ENCODE measurements at regions not wholly inside any gene's neighbourhood (a gene's known extent, or its start where the extent isn't known, plus 50 kb on each side); places are given as distances from the start of the nearest gene placed in this dataset.

DNA sequence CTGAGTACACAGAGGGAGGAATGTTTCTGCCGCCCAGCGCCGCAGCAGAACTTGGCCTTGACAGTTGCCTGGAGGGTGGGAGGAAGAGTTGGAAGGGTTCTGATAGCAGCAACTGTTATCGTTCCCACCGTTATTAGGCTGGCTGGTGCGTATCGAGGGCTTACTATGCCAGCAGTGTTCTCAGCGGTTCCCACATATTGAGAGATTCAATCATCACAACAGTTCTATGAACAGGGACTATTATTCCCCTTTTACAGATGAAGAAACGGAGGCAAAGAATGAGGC, 380.1 kb upstream of the SULF2 start:
- DNase-seq = no peak

DNA sequence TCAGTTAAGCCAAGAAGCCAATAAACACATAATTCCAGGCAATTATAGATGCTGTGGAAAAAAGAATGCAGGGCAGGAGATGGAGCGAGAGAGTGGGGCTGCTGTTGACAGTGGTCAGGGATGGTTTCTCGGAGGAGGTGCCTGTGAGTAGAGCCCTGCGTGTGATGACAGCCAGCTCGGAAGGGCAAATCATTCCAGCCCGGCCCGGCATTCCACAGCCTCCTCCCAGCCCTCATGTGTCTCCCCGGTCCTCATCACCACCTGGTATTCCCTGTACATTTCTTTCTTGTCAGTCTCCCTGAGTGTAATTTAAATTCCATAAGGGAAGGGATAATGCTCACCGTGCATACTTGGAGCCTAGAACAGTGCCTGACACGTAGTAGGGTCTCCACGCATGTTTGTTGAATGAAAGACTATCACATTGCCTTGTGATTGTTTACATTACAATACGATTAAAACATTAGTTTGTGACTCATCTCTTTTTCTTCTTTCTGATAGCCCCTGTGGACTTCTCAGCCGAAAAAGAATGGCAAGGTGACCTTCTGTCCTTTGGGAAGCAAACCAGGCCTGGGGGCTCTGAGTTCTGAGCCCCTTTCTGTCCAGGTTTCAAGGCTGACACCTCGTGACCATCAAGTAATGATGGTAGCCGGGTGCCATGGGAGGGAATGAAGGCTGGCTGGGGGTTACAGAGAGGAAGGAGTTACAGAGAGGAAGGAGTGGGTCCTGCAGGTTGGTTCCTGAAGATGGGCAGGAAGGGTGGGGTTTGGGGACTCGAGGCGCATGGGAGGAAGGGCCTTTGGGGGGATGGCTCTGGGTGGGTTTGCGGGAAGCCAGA, 379.5 kb upstream of the SULF2 start:
- no peak for DNase-seq

DNA sequence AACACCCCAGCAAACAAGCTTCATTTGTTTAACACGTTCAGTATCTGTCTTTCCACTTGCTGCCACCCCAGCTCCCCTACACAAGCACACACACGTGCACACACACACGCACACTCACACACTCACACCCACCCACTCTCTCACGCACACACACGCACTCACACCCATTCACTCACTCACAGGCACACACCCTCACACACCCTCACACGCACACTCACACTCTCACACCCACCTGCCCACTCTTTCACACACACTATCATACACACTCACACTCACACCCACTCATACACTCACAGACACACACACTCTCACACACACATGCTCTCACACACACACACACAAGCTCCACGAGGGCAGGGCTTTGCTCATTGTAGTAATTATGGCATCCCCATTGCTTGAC, 378.8 kb upstream of the SULF2 start:
- DNase-seq = no peak

DNA sequence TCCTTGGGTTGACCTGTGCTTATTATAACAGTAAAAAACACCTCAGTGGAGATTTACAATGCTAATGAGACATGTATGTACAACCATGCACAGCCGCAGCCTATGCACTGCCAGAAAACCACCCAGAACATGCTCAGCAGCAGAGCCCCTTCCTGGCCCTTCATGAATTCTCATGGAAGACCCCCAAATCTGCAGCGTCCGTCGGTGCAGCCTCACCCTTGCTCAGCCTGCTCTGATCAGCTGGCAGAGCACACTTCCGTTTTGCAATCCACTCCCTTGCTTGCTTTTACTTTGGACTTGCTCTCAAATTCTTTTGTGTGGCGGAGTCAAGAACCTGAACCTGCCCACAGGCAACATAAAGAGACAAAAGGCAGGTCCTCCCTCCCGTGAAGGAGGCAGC, 378.2 kb upstream of the SULF2 start:
- no peak for DNase-seq

DNA sequence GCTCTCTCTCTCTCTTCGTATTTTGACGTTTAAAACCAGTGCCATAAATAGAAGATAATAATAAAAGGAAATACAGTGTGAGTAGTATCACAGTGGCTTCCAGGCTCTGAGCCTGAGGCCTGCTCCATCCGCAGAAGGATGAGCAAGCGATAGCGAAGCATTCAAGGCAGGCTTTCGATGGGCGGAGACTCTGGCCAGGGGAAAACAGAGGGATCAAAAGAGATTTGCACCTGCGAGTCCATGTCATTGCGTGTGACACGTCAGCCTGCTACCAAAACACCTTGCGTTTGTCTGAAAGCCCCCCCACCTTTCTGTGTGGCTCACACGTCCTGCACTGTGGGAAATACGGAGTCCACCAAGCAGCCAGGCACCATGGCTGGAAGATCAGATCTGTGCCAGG, 377.3 kb upstream of the SULF2 start:
- no peak for DNase-seq

DNA sequence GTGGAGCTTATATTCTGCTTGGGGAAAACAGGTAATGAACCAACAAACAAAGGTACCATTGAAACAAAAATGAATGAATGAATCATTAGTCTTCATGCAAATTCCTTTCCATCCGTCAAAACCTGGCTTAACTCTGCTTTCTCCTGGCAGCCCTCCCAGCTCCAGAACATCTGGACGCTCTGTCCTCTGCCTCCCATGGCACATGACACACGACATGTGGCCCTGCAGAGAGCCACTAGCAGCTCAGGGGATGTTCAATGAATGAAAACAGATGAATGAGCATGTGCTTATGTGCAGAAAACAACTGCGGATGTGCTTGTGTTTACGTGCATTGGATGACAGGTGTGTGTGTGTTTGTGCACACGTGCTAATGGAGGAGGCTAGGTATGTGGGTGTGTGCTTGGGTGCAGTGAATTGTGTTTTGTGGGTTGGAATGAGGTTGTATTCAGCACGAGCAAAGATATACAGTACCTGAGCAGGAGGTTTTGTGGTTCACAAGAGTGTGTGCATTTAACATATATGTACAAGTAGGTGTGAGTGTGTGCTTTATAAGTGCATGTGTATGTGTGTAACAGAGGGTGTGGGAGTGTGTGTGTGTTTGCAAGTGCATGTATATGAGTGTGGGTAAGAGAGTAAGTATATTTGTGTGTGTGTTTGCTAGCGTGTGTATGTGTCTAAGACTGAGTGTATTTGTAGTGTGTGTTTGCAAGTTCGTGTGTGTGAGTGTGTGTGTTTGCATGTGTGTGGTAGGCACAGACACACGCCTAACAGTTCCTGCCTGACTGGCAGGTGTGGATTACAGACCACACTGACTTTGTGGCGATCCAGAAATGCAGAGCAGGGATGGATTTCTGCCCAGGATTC, 374.1 kb upstream of the SULF2 start:
- no peak for DNase-seq

DNA sequence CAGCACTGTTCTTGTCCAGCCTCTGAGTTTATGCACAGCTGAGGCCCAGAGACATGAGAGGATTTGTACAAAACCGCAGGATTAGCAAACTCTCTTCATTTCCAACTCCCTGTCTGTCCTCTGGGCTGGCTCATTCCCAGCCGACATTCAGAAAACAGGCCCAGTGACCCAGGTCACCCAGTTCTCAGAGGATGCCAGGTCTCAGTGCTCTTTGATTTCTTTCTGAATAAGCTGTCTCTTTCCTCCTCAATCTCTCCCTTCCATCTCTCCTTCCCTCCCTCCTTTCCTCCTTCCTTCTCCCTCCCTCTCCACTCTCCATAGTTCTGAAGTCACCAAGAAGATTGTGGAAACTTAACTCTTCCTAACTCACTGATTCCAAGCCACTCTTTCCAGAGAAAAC, 372.7 kb upstream of the SULF2 start:
- no peak for DNase-seq

DNA sequence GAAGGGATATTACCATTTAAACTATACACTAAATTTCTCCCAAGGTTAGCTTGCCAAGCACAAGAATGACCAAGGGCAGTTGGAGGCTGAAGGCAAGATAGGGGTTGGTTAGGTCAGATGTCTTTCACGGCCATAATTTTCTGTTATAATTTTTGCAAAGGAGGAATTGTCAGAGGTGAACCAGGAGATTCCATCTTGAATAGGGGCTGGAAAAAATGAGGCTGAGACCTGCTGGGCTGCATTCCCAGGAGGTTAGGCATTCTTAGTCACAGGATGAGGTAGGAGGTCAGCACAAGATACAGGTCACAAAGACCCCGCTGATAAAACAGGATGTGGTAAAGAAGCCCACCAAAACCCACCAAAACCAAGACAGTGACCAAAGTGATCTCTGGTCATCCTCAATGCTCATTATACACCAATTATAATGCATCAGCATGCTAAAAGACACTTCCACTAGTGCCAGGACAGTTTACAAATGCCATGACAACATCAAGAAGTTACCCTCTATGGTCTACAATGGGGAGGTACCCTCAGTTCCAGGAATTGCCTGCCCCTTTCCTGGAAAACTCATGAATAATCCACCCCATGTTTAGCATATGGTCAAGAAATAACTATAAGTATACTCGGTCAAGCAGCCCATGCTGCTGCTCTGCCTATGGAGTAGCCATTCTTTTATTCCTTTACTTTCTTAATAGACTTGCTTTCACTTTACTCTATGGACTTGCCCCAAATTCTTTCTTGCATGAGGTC, 371.8 kb upstream of the SULF2 start:
- no peak for DNase-seq

DNA sequence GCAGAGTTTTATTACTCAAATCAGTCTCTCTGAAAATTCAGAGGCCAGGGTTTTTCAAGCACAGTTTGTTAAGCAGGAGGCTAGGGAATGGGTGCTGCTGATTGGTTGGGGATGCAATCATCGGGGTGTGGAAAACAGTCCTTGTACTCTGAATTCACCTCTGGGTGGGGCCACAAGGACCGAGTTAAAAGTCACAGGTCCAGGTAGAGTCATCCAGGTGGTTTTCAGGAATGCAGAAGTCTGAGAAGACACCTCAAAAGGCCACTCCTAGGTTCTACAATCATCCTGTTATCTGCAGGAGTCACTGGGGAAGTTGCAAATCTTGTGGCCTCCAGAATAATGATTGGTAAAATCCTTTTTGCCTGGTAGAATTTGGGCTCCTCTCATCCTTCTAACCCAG, 371.2 kb upstream of the SULF2 start:
- DNase-seq = no peak

DNA sequence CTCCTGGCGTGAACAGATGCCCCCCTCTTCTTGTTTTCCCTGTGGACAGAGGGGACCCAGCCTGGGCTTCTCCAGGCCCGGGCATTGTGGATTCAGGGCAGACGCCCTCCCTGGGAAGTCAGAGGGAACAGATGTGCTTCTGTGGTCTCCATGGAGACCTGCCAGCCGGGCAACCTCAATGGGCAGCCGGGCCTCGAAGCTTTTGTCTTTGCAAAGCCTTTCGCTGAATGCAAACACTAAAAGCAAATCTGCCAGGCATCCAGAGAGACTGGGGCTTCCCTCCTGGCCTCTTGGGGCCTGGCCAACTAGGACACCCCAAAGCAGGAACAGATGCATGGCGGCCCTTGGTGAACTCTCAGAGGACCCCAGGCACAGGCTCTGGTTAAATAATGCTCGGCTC, 370.0 kb upstream of the SULF2 start:
- DNase-seq = peak; percentile 91

DNA sequence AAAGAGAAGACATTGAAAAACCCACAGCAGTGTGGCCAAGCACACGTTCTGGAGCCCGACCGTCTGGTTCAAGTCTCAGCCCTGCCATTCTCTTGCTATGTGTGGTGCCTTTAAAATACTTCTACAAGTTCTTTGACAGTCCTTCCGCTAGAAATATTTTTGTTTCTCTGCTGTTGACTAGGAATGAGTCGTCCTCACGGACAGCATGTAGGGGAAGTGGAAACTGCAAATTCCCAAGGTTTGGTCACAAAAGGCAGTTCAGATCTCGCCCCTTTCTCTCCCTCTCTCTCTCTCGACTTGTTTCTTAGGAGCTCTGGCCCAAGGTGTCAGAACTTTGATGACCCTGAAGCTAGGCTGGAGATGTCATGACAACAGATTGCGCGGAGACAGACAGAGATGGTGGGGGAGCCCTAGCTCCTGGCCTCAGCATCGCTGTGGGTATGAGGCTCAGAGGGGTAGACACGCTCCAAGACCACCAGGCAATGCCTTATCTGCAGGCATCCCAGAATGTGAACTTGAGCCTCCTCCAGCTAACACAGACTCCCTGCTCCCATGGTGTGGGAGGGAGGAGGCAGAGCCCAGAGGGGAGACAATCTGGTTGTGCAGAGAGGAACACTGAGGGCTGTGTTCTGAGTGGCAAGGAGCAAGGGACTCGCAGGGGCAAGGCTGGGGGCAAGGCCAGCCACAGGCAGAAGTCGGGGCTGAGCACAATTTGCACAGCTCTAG, 368.9 kb upstream of the SULF2 start:
- no peak for DNase-seq

DNA sequence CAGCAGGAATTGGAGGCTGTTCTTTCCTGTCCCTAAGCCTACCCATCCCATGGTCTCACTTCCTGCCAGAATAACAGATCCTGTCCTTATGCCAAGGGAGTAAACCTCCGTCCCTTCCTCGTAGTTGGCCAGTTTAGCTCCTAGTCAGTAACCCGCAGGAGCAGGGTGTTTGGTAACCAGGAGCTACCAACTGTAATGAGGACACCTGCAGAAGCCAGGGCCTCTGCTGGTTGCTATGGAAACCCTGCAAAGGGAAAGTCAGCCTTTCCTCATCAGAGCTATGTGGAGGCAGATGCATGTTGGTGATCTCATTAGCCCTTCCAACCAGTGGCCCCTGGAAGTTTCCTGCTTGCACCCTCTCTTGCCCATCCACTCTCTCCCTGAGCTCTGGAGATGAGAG, 368.2 kb upstream of the SULF2 start:
- DNase-seq = peak; percentile 92

DNA sequence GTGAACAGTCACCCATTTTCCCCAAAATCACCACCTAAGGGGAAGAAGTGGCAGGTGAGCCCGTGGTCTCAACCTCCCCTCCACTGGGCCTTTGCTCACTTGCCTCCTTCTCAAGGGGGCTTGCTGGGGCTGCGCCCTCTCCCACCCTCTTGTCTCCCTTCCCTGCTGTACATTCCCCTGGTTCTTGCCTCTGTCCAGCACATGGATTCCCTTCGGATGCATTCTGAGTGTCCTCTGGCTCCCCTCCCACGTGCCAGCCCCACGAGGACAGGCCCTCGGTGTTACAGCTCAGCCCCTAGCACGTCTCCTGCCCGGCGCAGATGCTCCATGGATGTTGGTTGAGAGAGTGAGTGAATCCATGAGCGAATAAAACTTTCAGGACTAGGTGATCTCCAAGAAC, 367.8 kb upstream of the SULF2 start:
- DNase-seq = no peak

DNA sequence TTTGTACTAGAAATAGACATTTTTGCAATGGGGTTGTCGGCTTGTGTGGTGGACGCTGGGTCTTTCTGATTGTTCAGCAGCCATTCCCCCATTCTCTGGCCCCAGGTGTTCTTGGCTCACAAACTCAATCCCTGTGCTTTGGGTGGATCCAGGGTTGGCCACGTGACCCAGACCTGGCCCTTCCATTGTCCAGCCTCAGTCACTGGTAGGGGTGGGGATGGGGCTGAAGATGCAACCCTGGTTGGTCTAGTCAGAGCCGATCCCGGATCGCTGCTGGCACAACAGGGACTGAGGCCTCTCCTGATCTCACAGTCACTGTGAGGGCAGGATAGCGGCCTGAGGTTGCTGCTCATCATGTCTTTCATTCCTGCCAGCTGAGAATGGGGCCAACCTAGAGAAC, 365.3 kb upstream of the SULF2 start:
- DNase-seq = no peak

DNA sequence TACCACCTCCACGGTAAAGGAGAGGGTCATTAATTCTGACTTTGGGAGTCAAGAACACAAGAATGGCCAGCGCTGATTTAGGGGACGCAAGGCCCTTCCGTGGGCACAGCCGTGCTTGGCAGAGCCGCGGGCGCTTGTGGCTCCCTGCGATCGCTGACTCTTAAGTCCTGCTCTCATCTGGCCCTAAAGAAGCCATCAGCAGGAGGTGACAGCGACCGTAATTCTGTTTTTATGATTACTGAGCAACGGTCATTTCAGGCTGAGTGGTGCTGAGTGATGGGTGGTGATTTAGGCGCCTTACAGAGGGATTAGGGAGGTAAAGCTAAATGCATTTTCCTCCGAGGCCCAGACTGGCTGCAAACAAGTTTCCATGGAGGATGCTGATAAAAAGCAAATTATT, 364.6 kb upstream of the SULF2 start:
- peak; percentile 51 for DNase-seq

DNA sequence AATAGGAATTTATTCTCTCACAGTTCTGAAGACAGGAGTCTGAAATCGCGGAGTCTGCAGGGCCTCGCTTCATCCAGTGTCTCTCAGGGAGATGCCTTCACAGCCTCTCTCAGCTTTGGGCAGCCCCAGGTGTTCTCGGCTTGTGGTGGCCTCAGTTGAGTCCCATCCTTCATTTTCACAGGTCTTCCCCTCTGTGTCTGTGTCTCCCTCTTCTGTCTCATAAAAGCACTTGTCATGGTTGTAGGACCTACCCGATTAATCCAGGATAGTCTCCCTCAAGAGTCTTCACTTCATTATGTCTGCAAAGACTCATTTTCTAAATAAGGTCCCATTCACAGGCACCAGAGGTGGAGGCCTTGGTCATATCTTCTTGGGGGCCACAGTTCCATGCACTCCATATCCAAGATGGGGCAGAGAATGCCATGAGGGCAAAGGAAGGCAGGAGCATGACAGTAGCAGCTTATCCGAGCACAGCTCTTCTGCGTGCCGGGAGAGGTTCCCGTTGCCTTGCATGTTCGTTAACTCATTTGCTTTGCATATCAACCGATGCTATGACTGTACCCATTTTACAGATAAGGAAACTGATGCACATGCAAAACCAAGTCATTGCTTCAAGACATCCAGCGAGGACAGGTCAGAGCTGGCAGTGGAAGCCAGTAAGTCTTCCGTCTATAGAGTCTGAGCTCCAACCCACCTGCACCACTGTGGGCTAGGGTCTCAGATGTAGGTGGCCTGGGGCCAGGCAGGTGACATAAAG, 363.8 kb upstream of the SULF2 start:
- DNase-seq = no peak

DNA sequence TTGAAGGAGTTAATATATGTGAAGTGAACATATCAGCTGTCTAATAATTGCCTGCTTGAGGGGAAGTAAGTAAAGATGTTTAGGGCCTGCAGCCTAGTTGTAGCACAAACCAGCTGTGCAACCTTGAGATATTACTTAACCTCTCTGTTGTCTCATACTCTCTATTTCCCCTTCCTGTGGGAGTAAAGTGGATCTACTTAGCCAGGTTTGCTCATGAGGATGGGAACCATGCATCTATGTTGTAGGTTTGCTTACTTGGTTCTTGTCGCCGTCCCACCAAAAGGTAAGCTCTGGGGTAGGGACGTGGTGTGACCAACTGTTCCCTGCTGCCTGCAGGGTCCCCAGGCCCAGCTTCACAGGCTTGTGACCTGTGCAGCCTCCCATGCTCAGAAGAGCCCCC, 362.7 kb upstream of the SULF2 start:
- DNase-seq = no peak

DNA sequence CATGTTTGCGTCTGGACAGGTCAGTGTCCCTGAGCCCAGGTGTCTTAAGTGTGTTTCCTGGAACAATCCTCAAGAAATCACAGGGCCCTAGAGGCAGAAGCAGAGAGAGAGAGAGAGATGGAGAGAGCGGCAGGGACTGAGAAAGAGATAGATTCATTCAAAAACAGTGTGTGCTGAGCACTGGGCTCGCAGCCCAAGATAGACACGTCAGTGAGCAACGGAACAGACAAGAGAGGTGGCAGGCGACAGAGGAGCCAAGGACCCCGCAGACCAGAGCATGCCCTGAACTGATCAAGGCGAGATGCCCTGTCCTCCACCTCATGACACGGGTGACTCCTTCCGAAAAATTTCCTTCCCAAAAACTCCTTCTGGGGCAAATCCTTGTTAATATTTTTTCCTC, 362.0 kb upstream of the SULF2 start:
- no peak for DNase-seq

DNA sequence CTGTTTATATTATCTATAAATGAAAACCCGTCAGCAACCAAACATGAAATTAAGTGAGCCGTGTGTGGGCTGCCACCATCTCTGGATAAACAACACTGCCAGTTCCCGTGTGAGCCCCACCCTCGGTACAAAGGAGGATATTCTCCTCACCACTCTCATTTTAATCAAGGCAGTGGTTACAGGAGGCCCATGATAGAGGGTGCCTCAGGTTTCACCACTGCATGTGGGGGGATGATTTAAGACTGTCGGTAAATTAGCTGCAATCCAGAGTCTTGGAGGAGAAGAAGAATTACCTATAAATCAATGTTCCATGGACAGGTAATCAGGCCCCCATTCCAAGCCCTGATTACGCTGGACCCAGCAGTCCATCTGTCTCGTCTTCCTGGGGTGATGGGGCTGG, 361.6 kb upstream of the SULF2 start:
- no peak for DNase-seq

DNA sequence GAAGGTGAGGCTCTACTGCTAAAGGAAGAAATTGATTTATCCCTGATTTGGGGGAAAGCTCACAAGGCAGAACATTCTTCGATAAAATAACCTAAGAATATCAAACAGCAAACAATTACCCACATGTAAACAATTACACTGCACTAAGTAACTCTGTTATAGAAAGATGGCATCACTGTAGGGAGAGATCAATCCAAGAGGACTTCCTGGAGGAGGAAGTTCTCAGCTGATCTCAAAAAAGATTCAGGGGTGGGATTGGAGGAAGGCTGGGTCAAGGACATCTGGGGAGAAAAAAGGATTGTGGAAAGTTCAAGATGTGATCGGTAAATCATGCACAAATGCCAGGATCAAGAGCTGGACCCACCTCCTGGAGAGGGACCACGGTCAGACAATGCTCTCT, 361.0 kb upstream of the SULF2 start:
- DNase-seq = no peak

DNA sequence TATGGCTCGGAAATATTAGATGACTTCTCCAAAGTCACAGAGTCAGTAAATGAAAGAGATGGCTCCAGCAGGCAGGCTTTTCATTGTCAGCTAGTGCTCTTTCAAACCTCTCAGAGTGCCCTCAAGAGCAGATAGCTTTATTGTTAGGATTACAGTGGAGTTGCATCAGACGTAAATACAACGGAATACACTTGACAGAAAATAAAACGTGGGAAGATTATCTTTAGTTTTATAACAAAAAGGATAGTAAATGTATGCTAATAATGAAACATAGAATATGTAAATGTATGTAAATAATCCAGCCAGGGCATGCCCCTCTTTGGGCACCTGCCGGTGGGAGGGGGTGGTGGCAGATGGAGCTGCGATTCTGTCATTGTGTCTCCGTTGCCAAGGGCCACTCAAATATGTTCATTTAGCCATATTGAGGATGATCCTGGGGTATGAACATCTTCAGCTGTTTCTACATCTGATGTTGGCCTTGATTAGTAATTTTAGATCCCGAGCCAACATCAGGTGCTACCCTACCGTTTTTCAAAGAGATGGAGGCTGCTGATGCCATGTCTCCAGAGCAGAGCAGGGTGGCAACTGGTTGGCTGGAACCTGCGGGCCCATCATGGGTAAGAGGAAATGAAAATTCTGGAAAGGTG, 358.3 kb upstream of the SULF2 start:
- peak; percentile 66 for DNase-seq

DNA sequence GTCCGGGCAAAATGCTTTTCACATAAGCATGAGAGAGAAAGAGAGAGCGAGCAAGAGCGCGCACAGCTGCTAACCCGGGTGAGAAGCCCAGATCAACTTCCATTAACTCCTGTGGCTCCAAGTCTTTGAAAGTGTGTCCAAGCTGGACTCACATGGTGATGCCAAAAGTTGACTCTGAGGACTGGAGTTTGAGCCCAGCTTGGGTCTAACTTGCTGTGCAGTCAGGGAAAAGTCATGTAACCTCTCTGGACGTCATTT, 357.2 kb upstream of the SULF2 start:
- DNase-seq = peak; percentile 20

Data from DMS153 (cell line).